GM18511 (cell line): ENCODE measurements at regions not wholly inside any gene's neighbourhood (a gene's known extent, or its start where the extent isn't known, plus 50 kb on each side); places are given as distances from the start of the nearest gene placed in this dataset.
A peak's percentile ranks its signal among the peaks of the same experiment; 100 is the strongest.

ENCODE experiments used
- ATAC-seq: cut with Tn5 transposase; IDR thresholded peaks from one replicate; pipeline ENCODE4 v1.9.1; 2021; ENCODE audit warnings: mild to moderate bottlenecking, moderate library complexity; ENCODE audit not compliant: unreplicated experiment

GRCh38 chr14:43232261-43232660 is 1274.8 kb downstream of the FSCB start:
- ATAC-seq, result no peak

- no peak for ATAC-seq
Measured at GRCh38 chr14:43215524-43215923, 1291.6 kb downstream of the FSCB start.

GRCh38 chr14:43207189-43207588 is 1299.9 kb downstream of the FSCB start:
- no peak for ATAC-seq

- no peak for ATAC-seq
Measured at GRCh38 chr14:43204816-43205215, 1302.3 kb downstream of the FSCB start.

- no peak for ATAC-seq
Measured at GRCh38 chr14:43200519-43200918, 1306.6 kb downstream of the FSCB start.

GRCh38 chr14:43198465-43198864 is 1308.6 kb downstream of the FSCB start:
- no peak for ATAC-seq

GRCh38 chr14:43184540-43184939 is 1322.5 kb downstream of the FSCB start:
- ATAC-seq, result no peak

- no peak for ATAC-seq
Measured at GRCh38 chr14:43183916-43184315, 1323.2 kb downstream of the FSCB start.

- ATAC-seq, result no peak
Measured at GRCh38 chr14:43175896-43176295, 1331.2 kb downstream of the FSCB start.

- ATAC-seq, result no peak
Measured at GRCh38 chr14:43172899-43173548, 1334.1 kb downstream of the FSCB start.

- ATAC-seq, result peak; percentile 57
Measured at GRCh38 chr14:43169722-43170121, 1337.4 kb downstream of the FSCB start.

- ATAC-seq, result no peak
Measured at GRCh38 chr14:43168371-43168925, 1338.6 kb downstream of the FSCB start.

- peak; percentile 80 for ATAC-seq
Measured at GRCh38 chr14:43166163-43166562, 1340.9 kb downstream of the FSCB start.

GRCh38 chr14:43165651-43166050 is 1341.4 kb downstream of the FSCB start:
- no peak for ATAC-seq

GRCh38 chr14:43161477-43161876 is 1345.6 kb downstream of the FSCB start:
- peak; percentile 72 for ATAC-seq

GRCh38 chr14:43157661-43158060 is 1349.4 kb downstream of the FSCB start:
- no peak for ATAC-seq

GRCh38 chr14:43155924-43156323 is 1351.2 kb downstream of the FSCB start:
- ATAC-seq, result no peak

- ATAC-seq, result no peak
Measured at GRCh38 chr14:43155258-43155657, 1351.8 kb downstream of the FSCB start.

GRCh38 chr14:43147485-43147884 is 1359.6 kb downstream of the FSCB start:
- no peak for ATAC-seq

GRCh38 chr14:43145361-43145760 is 1361.7 kb downstream of the FSCB start:
- ATAC-seq, result no peak

- ATAC-seq, result no peak
Measured at GRCh38 chr14:43143106-43143505, 1364.0 kb downstream of the FSCB start.

GRCh38 chr14:43141636-43142191 is 1365.4 kb downstream of the FSCB start:
- ATAC-seq, result no peak

GRCh38 chr14:43140453-43140852 is 1366.6 kb downstream of the FSCB start:
- no peak for ATAC-seq
